Left renal pelvis (tissue), 4 donors: ENCODE measurements at regions not wholly inside any gene's neighbourhood (a gene's known extent, or its start where the extent isn't known, plus 50 kb on each side); places are given as distances from the start of the nearest gene placed in this dataset.
A peak's percentile ranks its signal among the peaks of the same experiment; 100 is the strongest.

ENCODE experiments used
- DNase-seq, 4 donors: peaks; one replicate each; pipeline ENCODE4 v3.0.0-alpha.2; 2013; ENCODE audit warnings: low read depth in 4 of 4, low spot score in 3 of 4

- DNase-seq = no peak
Measured at GRCh38 chr1:29490204-29490934, 254.0 kb downstream of the PTPRU start.

- DNase-seq = no peak
Measured at GRCh38 chr1:29489471-29489870, 253.1 kb downstream of the PTPRU start.

GRCh38 chr1:29488794-29489311 lies 252.5 kb downstream of the PTPRU start:
- no peak for DNase-seq

- DNase-seq = no peak
Measured at GRCh38 chr1:29488086-29488793, 251.9 kb downstream of the PTPRU start.

DNA sequence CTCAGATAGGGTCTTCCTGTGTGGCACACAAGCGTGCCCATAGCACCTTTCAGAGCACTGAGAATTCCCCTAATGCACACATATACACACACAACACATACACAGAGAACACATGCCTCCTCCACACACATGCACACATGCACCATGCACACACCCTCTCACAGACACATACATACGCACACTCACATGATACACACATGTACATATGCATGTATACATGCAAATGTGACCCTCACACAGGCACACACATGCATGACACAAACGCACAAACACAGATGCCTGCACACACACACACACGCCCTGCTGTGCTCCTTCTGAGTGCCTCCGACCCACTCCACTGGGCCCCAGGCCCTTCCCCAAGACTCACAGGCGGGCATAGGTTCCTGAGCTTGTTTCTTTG lies 251.0 kb downstream of the PTPRU start:
- DNase-seq = no peak

DNA sequence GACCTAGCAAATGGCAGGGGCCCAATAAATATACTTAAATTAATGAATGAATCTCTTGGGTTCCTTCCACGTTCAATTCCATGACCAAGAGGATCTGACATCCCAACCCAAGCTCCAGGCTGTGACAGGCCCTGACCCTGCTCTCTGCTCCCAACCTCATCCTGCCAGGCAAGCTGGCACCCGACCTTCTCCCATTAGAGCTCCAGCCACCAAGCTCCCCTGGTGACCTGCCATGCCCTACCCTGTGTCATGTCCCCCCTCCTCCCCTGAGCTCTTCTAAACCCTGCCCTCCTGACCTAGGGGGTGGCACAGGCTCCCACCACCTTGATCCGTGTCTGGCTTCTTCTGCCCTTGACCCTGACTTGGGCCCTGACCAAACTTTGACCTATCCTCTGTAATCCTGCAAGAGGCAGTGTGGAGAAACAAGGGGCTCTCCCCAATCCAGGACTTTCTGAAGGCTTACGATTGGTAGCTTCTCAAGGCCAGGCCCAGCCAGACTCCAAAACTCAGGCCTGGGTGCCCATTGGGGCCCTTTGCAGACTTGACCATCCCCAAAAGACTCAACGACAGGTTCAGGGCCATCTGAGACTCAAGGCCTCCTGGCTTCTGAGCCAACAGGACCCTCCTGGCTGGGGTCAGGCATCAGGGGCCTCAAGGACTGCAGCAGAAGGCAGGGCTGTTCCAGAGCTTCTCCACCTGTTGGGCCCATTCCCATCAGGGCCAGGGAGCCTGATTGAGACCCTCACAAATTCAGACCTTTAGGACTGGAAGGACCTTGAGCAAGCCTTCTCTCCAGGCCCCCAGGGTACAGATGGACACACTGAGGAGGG lies 249.0 kb downstream of the PTPRU start:
- DNase-seq = no peak

DNA sequence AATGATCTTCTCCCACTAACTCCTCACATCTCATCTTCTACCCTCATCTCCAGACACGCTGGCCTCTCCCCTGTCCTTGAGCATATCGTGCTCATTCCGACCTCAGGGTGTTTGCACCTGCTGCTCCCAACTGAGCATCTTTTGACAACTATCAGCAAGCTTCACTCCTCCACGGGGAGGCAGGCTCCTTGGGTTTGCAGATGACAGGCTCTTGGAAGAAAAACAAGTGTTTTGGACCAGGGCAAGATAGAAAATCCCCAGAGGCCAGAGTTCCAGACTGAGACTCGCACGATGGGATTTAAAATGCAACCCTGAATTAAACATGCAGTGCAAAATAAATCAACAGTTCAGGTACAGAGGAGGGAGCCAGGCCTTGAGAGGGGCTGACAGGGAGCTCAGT lies 246.7 kb downstream of the PTPRU start:
- DNase-seq = no peak

DNA sequence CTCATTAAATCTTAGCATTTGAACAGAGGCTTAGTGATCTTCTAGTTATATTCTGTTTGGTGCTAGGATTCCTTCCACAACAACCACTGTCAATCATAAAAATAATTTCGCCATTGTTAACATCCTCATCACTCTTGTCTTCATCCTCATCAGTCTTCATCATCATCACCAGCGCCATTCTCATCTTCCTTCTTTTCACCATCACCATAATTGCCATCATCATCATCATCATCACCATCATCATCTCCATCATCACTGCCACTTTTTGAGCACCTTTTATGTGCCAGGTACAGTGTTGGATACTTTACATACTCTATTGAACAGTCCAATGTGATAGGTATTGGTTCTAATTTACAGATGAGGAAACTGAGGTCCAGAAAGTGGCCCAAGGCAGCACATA lies 245.7 kb downstream of the PTPRU start:
- DNase-seq = no peak

DNA sequence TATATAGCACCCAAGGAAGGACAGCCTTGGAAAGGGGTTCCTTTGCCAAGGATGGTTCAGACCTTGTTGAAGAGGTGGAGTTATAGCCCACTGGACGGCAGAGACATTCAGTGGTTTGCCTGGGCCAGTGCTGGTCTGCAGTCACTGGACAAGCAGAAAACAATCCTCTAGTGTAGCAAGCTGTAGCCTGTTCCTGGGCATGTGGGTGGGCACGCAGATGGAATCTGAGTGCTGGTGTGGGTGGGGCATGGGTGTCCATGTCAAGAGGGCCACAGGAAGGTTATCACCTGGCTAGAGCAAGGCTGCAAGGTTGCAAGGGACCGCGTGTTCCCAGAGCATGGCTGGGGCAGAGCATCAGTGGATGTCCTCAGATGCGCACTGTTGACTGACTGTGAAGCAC lies 244.7 kb downstream of the PTPRU start:
- DNase-seq = no peak

DNA sequence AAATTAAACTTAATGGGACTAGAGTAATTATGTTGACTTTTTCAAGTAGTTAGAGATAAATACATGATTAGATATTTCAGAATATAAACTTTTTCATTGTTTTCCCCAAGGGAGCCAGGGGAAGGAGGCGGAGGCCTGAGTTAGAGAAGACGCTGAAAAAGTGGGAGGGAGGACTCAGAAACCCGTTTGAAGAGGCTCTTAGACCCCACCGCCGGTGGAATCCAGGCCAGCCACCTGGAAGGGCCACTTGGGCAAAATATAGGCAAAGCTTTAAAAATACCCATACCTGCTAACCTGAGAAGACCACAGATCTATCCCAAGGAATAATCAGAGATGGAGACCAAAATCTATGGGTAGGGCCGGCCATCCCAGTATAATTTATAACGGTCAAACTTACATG lies 242.6 kb downstream of the PTPRU start:
- DNase-seq = no peak

DNA sequence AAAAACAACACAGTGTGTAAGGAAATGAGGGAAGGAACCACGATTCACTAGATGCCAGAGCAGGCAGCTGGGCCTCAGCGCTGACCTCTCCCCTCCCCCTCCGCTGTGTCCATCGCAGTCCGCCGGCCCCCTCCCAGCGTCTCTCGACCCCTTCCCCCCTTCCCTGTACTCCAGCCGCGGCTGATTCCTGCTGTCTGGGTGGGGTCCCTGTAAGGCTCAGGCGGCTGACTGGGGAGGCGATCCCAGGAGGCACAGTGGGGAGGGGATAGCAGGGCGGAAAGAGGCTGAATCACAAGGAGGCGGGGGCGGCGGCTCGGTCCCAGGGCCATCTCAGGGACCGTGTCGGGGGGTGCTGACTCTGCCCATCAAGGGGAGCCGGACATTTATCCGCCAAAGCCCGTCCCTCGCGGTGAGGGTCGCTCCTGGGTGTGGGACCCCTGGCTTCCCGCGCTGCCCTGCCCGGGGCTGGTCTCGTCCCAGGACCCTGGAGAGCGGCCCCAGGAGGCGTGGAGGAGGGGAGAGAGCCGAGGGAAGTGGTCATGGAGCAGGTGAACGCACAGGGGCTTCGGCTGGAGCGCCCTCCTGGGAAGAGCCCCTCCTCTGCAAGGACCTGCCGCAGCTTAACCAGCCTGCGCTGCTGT lies 241.9 kb downstream of the PTPRU start:
- no peak for DNase-seq

GRCh38 chr1:29475326-29475725 lies 239.0 kb downstream of the PTPRU start:
- DNase-seq = no peak

DNA sequence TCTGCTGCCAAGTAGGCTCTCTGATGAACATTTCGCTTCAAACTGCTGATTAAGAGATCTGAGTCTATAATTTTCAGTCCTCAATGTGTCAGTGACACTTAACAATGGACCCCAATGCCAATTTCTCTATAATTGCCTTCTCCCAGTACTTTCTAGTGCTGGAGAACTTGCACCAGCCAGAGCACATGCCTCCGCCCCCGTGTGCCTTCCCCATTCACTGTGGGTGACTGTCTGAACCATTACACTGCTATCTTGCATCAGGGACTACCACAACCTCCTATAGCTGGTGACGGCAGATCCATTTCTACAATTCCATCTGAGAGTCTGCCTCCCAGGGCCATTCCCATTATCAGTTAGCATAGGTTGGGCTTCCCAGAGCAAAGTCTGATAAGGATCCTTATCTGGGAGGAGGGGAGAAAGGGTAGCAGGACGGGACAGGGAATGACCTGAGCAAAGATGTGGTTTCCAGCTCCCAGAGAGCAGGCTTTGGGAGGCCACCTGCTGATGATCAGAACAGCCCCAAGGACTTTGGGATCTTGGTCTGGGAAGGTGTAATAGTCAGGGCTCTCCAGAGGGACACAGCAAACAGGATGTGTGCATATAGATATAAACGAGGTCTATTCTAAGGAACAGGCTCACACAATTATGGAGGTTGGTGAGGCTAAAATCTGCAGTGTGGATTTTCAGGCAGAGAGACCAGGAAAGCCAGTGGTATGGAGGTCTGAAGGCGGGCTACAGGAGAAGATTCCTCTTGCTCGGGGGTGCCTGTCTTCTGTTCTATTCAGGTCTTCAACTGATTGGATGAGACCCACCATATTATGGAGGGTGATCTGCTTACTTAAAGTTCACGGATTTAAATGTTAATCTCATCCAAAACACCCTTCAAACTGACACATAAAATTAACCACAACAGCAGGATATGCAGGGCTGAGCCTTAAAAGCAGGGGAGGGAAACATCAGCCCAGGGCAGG lies 238.2 kb downstream of the PTPRU start:
- DNase-seq = no peak

- no peak for DNase-seq
Measured at GRCh38 chr1:29473161-29473855, 237.0 kb downstream of the PTPRU start.

GRCh38 chr1:29471487-29472313 lies 235.4 kb downstream of the PTPRU start:
- peak in 2 of 4 donors; percentile 25 to 29 for DNase-seq

GRCh38 chr1:29470788-29471119 lies 234.4 kb downstream of the PTPRU start:
- no peak for DNase-seq

DNA sequence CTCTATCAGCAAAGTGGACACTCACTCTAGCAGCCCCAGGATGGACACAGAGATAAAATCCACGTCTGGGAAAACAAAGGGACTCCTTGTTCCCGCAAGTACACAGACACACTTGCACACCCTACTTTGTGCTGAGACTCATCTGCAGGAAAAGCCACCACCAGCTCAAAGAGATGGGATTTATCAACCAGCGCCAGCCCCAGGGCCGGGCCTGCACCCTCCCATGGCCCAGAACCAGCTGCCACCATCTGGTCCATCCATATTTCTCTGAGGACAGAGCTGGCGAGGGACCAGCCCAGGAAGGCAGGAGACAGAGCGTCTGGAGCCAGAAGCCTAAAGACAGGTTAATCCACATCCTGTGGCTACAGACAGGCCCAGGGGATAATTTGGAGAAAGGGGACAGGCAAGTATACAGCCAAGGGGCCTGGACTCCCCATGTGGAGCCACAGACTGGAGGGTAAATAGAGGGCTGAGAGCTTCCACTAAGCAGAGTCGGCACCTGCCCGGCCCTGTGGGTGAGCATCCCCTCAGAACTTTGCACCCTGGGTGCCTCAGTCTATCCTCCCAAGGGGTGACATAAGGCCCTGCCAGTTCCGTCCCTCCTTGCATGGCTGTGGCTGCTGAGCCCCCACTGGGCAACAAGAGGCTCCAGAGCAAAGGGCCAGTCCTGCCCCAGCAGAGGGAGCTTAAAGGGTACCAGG lies 233.9 kb downstream of the PTPRU start:
- no peak for DNase-seq

DNA sequence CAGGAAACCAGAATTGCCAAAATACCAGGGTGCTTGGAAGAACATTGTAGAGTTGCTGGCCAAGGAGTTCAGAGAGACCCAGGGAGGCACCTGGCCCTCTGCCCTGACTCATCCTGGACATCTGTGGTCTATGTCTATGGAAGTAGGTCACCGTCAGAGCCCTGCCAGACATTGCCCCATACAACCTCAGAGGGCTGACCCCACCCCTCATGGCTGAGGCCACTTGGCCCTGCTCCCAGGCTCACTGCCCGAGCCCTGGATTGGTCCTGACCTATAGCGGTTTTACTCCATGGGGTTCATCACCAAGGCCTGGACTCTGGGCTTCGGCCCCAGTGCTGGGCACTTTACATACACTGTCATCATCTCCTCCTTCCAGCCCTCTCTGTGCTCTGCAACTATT lies 233.1 kb downstream of the PTPRU start:
- no peak for DNase-seq
